GM19455 (cell line): ENCODE measurements at regions not wholly inside any gene's neighbourhood (a gene's known extent, or its start where the extent isn't known, plus 50 kb on each side); places are given as distances from the start of the nearest gene placed in this dataset.

Experiments used
- ATAC-seq: cut with Tn5 transposase; IDR thresholded peaks from one replicate; pipeline ENCODE4 v1.9.1; 2021; ENCODE audit not compliant: unreplicated experiment

- no peak for ATAC-seq
Measured at GRCh38 chr3:99376926-99377325, 261.5 kb upstream of the COL8A1 start.

- no peak for ATAC-seq
Measured at GRCh38 chr3:99373846-99374210, 264.6 kb upstream of the COL8A1 start.

- ATAC-seq = no peak
Measured at GRCh38 chr3:99373088-99373845, 265.1 kb upstream of the COL8A1 start.

GRCh38 chr3:99366663-99367429, 271.5 kb upstream of the COL8A1 start:
- no peak for ATAC-seq

- ATAC-seq = no peak
Measured at GRCh38 chr3:99365979-99366378, 272.4 kb upstream of the COL8A1 start.

GRCh38 chr3:99365396-99365795, 273.0 kb upstream of the COL8A1 start:
- ATAC-seq = no peak

GRCh38 chr3:99357131-99357530, 281.3 kb upstream of the COL8A1 start:
- no peak for ATAC-seq

- no peak for ATAC-seq
Measured at GRCh38 chr3:99356696-99357095, 281.7 kb upstream of the COL8A1 start.

- no peak for ATAC-seq
Measured at GRCh38 chr3:99355465-99355864, 282.9 kb upstream of the COL8A1 start.

- no peak for ATAC-seq
Measured at GRCh38 chr3:99352811-99353210, 285.6 kb upstream of the COL8A1 start.

- no peak for ATAC-seq
Measured at GRCh38 chr3:99351122-99351521, 287.3 kb upstream of the COL8A1 start.

- ATAC-seq = no peak
Measured at GRCh38 chr3:99348451-99348850, 289.9 kb upstream of the COL8A1 start.

- ATAC-seq = no peak
Measured at GRCh38 chr3:99344216-99344615, 294.2 kb upstream of the COL8A1 start.

GRCh38 chr3:99342383-99342782, 296.0 kb upstream of the COL8A1 start:
- no peak for ATAC-seq

- no peak for ATAC-seq
Measured at GRCh38 chr3:99339222-99339621, 299.2 kb upstream of the COL8A1 start.

- ATAC-seq = no peak
Measured at GRCh38 chr3:99332718-99333117, 305.7 kb upstream of the COL8A1 start.

- ATAC-seq = no peak
Measured at GRCh38 chr3:99332276-99332675, 306.1 kb upstream of the COL8A1 start.

GRCh38 chr3:99330924-99331532, 307.4 kb upstream of the COL8A1 start:
- no peak for ATAC-seq

GRCh38 chr3:99330281-99330680, 308.1 kb upstream of the COL8A1 start:
- ATAC-seq = no peak

- ATAC-seq = no peak
Measured at GRCh38 chr3:99325402-99325801, 313.0 kb upstream of the COL8A1 start.

- ATAC-seq = no peak
Measured at GRCh38 chr3:99324636-99325203, 313.7 kb upstream of the COL8A1 start.

GRCh38 chr3:99323940-99324339, 314.5 kb upstream of the COL8A1 start:
- ATAC-seq = no peak
